Uterus (tissue), 3 donors: ENCODE measurements at regions not wholly inside any gene's neighbourhood (a gene's known extent, or its start where the extent isn't known, plus 50 kb on each side); places are given as distances from the start of the nearest gene placed in this dataset.

Experiments
- DNase-seq, 2 donors: peaks; one replicate each; pipeline ENCODE4 v3.0.0-alpha.2; 2019 to 2020
- H3K27ac ChIP-seq, 2 donors: fragments of 200-600 bp; sonication (generic); 1 replicate in 1 of 2; 2 replicates in 1 of 2; pipeline ENCODE4 v1.5.1; 2016 to 2018
- H3K27me3 ChIP-seq, 2 donors: fragments of 200-600 bp; sonication (generic); one replicate each; pipeline ENCODE4 v1.5.1; 2018 to 2019; ENCODE audit warnings: control low read depth in 1 of 2
- H3K36me3 ChIP-seq, 2 donors: fragments of 200-600 bp; sonication (generic); one replicate each; pipeline ENCODE4 v1.5.1; 2019; ENCODE audit warnings: control low read depth in 1 of 2
- H3K4me1 ChIP-seq, 2 donors: fragments of 200-600 bp; sonication (generic); one replicate each; pipeline ENCODE4 v1.5.1; 2018 to 2019; ENCODE audit warnings: control low read depth in 1 of 2
- H3K4me3 ChIP-seq, 2 donors: fragments of 200-600 bp; sonication (generic); 1 replicate in 1 of 2; 2 replicates in 1 of 2; pipeline ENCODE4 v1.5.1; 2018 to 2019; ENCODE audit warnings: mild to moderate bottlenecking in 1 of 2
- H3K9me3 ChIP-seq, 2 donors: fragments of 200-600 bp; sonication (generic); one replicate each; pipeline ENCODE4 v1.5.1; 2019; ENCODE audit warnings: control low read depth in 1 of 2
- CTCF ChIP-seq, 4 experiments: fragments of 200-600 bp in 2 of 4; fragments of 450-650 bp in 2 of 4; sonication (generic) in 2 of 4; IDR thresholded peaks; one replicate each; pipeline ENCODE4 v1.5.1; 2016 to 2019; ENCODE audit warnings: antibody characterized with exemption in 4 of 4, mild to moderate bottlenecking in 2 of 4, moderate library complexity in 1 of 4
- POLR2A ChIP-seq, 2 donors: fragments of 450-650 bp; IDR thresholded peaks; one replicate each; pipeline ENCODE4 v1.6.1; 2016; ENCODE audit warnings: antibody characterized with exemption in 2 of 2, mild to moderate bottlenecking in 1 of 2, moderate library complexity in 1 of 2
- intact Hi-C: fragments of 100-400 bp; cut with DNase I; formaldehyde crosslinking; loops from one replicate; pipeline ENCODE4 v1.15.1; 2023; ENCODE audit warnings: low total_unique reads
- donor health status: DM: yes; HTN: yes; CAD: no.

GRCh38 chr2:160651416-160652200 lies 158.0 kb upstream of the RBMS1 start:
- Histone ChIP-seq H3K36me3 (no peaks in the 10 kb centered on the region), H3K4me3 (no peak overlapping the region), H3K27me3 (no peaks in the 10 kb centered on the region), H3K27ac (peak overlapping the region in 1 of 2 donors; percentile 0), H3K4me1 (peaks cover 0 to 4% of the 10 kb centered on the region in 2 donors), H3K9me3 (no peaks in the 10 kb centered on the region)
- TF ChIP-seq CTCF (IDR thresholded peaks at IDR 0.05) = no peak
- no peak for TF ChIP-seq POLR2A (IDR thresholded peaks at IDR 0.05)
- no peak for DNase-seq
- intact Hi-C loops = no loop called here

GRCh38 chr2:160652236-160652635 lies 158.6 kb upstream of the RBMS1 start:
- Histone ChIP-seq H3K27ac (peak overlapping the region; percentile 7 to 43), H3K9me3 (no peaks in the 10 kb centered on the region), H3K36me3 (no peaks in the 10 kb centered on the region), H3K4me3 (no peak overlapping the region), H3K4me1 (peaks cover 0 to 10% of the 10 kb centered on the region in 2 donors), H3K27me3 (no peaks in the 10 kb centered on the region)
- DNase-seq = no peak
- TF ChIP-seq CTCF (IDR thresholded peaks at IDR 0.05) (no peak), POLR2A (IDR thresholded peaks at IDR 0.05) (no peak)
- intact Hi-C loops = no loop called here

GRCh38 chr2:160657196-160657595 lies 163.6 kb upstream of the RBMS1 start:
- Histone ChIP-seq H3K27ac (peak overlapping the region; percentile 12 to 47), H3K27me3 (no peaks in the 10 kb centered on the region), H3K4me1 (peaks cover 0 to 10% of the 10 kb centered on the region in 2 donors), H3K4me3 (no peak overlapping the region), H3K36me3 (no peaks in the 10 kb centered on the region), H3K9me3 (no peaks in the 10 kb centered on the region)
- intact Hi-C loops = no loop called here
- DNase-seq = no peak
- TF ChIP-seq POLR2A (IDR thresholded peaks at IDR 0.05) = no peak

- Histone ChIP-seq H3K27ac (no peak overlapping the region), H3K27me3 (no peaks in the 10 kb centered on the region), H3K9me3 (no peaks in the 10 kb centered on the region), H3K36me3 (no peaks in the 10 kb centered on the region), H3K4me1 (peaks cover 0 to 10% of the 10 kb centered on the region in 2 donors), H3K4me3 (no peak overlapping the region)
- no peak for DNase-seq
- intact Hi-C loops = no loop called here
- TF ChIP-seq CTCF (IDR thresholded peaks at IDR 0.05) = no peak
- no peak for TF ChIP-seq POLR2A (IDR thresholded peaks at IDR 0.05)
Observed at GRCh38 chr2:160658851-160659250, 165.2 kb upstream of the RBMS1 start.

GRCh38 chr2:160660741-160661140 lies 167.1 kb upstream of the RBMS1 start:
- H3K27ac ChIP-seq = no peak overlapping the region
- TF ChIP-seq CTCF (IDR thresholded peaks at IDR 0.05) (no peak), POLR2A (IDR thresholded peaks at IDR 0.05) (no peak)
- no peaks in the 10 kb centered on the region for H3K36me3 ChIP-seq
- peaks cover 0 to 10% of the 10 kb centered on the region in 2 donors for H3K4me1 ChIP-seq
- intact Hi-C loops = no loop called here
- no peak for DNase-seq
- H3K27me3 ChIP-seq = no peaks in the 10 kb centered on the region
- no peaks in the 10 kb centered on the region for H3K9me3 ChIP-seq
- no peak overlapping the region for H3K4me3 ChIP-seq
